MCF 10A (cell line): ENCODE measurements at regions not wholly inside any gene's neighbourhood (a gene's known extent, or its start where the extent isn't known, plus 50 kb on each side); places are given as distances from the start of the nearest gene placed in this dataset.

Experiments
- BruUV-seq: library from RNA; stranded (reverse); fragments of 400-500 nt; replicated peaks from 2 replicates; lab custom pipeline; 2021; lab: Mats Ljungman, UMichigan
- CTCF ChIA-PET: fragments of 300-600 bp; sonication (Branson Sonifier 250); formaldehyde crosslinking; extraction: SDS; loops from one replicate; lab custom pipeline; 2021; ENCODE audit warnings: antibody characterized with exemption, inconsistent platforms; lab: Yijun Ruan, JAX
- POLR2A ChIA-PET: fragments of 300-600, 350-650 bp; sonication (Branson Sonifier 250); formaldehyde crosslinking; extraction: SDS; loops from one replicate; lab custom pipeline; 2020; ENCODE audit warnings: antibody characterized with exemption, inconsistent platforms; lab: Yijun Ruan, JAX
- DNase-seq: peaks from one replicate; pipeline ENCODE4 v3.0.0-alpha.2; 2018; ENCODE audit not compliant: unreplicated experiment
- H3K27ac Mint-ChIP-seq: one replicate; pipeline ENCODE4 v1.8.0; 2022; ENCODE audit warnings: mild to moderate bottlenecking, low read depth, mixed read lengths; ENCODE audit not compliant: unreplicated experiment
- H3K27me3 Mint-ChIP-seq: one replicate; pipeline ENCODE4 v1.8.0; 2022; ENCODE audit warnings: mixed read lengths; ENCODE audit not compliant: insufficient read depth, unreplicated experiment
- H3K36me3 Mint-ChIP-seq: one replicate; pipeline ENCODE4 v1.8.0; 2022; ENCODE audit warnings: mild to moderate bottlenecking, moderate library complexity, mixed read lengths; ENCODE audit not compliant: insufficient read depth, unreplicated experiment
- H3K4me1 Mint-ChIP-seq: one replicate; pipeline ENCODE4 v1.8.0; 2022; ENCODE audit warnings: mixed read lengths; ENCODE audit not compliant: insufficient read depth, unreplicated experiment
- H3K4me3 Mint-ChIP-seq: one replicate; pipeline ENCODE4 v1.8.0; 2022; ENCODE audit warnings: mild to moderate bottlenecking, moderate library complexity, mixed read lengths; ENCODE audit not compliant: unreplicated experiment
- H3K9me3 Mint-ChIP-seq: one replicate; pipeline ENCODE4 v1.8.0; 2022; ENCODE audit warnings: mixed read lengths; ENCODE audit not compliant: unreplicated experiment
- intact Hi-C: fragments of 100-400 bp; cut with micrococcal nuclease; formaldehyde crosslinking; loops from 2 replicates; pipeline ENCODE4 v1.14.1; 2022
- TF ChIP-seq, protein P1 (sequence below): fragments of 200-600 bp; IDR thresholded peaks from one replicate; pipeline ENCODE4 v1.8.0; 2022; ENCODE audit warnings: antibody characterized with exemption, mild to moderate bottlenecking; ENCODE audit not compliant: unreplicated experiment

DNA sequence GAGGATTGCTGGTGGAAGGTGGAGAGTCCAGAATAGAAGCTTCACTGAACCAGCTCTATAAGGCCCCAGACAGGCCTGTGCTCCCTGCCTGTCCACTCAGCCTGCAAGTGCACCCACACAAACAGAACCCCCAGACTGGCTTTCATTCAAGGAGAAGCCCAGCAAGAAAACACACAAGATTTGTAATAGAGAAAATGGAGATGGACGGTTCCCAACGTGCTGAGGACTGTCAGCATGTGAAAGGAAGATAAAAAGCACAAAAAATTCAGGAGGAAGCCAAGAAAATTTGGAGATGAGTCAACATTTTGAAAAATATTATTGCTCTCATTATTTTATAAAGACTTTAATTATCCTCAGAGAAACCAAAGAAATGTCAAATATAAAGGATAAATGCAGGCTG is 218.2 kb upstream of the SLC10A2 start:
- Mint-ChIP-seq H3K4me3 (no peak overlapping the region), H3K9me3 (peaks cover 8% of the 10 kb centered on the region), H3K36me3 (no peaks in the 10 kb centered on the region), H3K4me1 (peaks cover 20% of the 10 kb centered on the region), H3K27ac (no peak overlapping the region), H3K27me3 (no peaks in the 10 kb centered on the region)
- TF ChIP-seq, protein P1, sequence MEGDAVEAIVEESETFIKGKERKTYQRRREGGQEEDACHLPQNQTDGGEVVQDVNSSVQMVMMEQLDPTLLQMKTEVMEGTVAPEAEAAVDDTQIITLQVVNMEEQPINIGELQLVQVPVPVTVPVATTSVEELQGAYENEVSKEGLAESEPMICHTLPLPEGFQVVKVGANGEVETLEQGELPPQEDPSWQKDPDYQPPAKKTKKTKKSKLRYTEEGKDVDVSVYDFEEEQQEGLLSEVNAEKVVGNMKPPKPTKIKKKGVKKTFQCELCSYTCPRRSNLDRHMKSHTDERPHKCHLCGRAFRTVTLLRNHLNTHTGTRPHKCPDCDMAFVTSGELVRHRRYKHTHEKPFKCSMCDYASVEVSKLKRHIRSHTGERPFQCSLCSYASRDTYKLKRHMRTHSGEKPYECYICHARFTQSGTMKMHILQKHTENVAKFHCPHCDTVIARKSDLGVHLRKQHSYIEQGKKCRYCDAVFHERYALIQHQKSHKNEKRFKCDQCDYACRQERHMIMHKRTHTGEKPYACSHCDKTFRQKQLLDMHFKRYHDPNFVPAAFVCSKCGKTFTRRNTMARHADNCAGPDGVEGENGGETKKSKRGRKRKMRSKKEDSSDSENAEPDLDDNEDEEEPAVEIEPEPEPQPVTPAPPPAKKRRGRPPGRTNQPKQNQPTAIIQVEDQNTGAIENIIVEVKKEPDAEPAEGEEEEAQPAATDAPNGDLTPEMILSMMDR = no peak
- ChIA-PET POLR2A (no interaction called here), CTCF (interaction anchor here (0.6 kb wide), 1 partner anchor 1454 kb away, joined by 3 read pairs; no protein-coding TSS in a partner anchor)
- BruUV-seq = no TSS peak
- intact Hi-C loops = no loop called here
- no peak for DNase-seq

GRCh38 chr13:103283451-103283820 is 217.2 kb upstream of the SLC10A2 start:
- H3K27me3 Mint-ChIP-seq = no peaks in the 10 kb centered on the region
- POLR2A ChIA-PET = interaction anchor here (0.6 to 1.3 kb wide), 2 partner anchors 10 to 49 kb away, joined by 4 to 5 read pairs; no protein-coding TSS in a partner anchor
- H3K27ac Mint-ChIP-seq = peak overlapping the region; percentile 94
- H3K9me3 Mint-ChIP-seq = peaks cover 8% of the 10 kb centered on the region
- intact Hi-C loops = no loop called here
- peaks cover 20% of the 10 kb centered on the region for H3K4me1 Mint-ChIP-seq
- no peaks in the 10 kb centered on the region for H3K36me3 Mint-ChIP-seq
- no peak for DNase-seq
- no TSS peak for BruUV-seq
- H3K4me3 Mint-ChIP-seq = peak overlapping the region; percentile 73
- CTCF ChIA-PET = interaction anchor here (0.7 to 1.3 kb wide), 4 partner anchors 10 to 152 kb away, joined by 3 to 5 read pairs (median 4); no protein-coding TSS in a partner anchor
- TF ChIP-seq, protein P1 = no peak

- peaks cover 8% of the 10 kb centered on the region for H3K9me3 Mint-ChIP-seq
- POLR2A ChIA-PET = interaction anchor here (1.3 kb wide), 1 partner anchor 9 kb away, joined by 5 read pairs; no protein-coding TSS in a partner anchor
- CTCF ChIA-PET = interaction anchor here (0.7 to 1.3 kb wide), 4 partner anchors 9 to 151 kb away, joined by 3 to 5 read pairs (median 4); no protein-coding TSS in a partner anchor
- intact Hi-C loops = no loop called here
- H3K4me3 Mint-ChIP-seq = peak overlapping the region; percentile 73
- H3K36me3 Mint-ChIP-seq = no peaks in the 10 kb centered on the region
- peak overlapping the region; percentile 94 for H3K27ac Mint-ChIP-seq
- H3K4me1 Mint-ChIP-seq = peaks cover 14% of the 10 kb centered on the region
- DNase-seq = peak; percentile 95
- TF ChIP-seq, protein P1 = no peak
- BruUV-seq = TSS peak; percentile 74
- H3K27me3 Mint-ChIP-seq = no peaks in the 10 kb centered on the region
Measured at GRCh38 chr13:103282571-103283450, 216.6 kb upstream of the SLC10A2 start.

- Mint-ChIP-seq H3K4me1 (peaks cover 10% of the 10 kb centered on the region), H3K27me3 (no peaks in the 10 kb centered on the region)
- CTCF ChIA-PET = interaction anchor here (0.6 to 1.0 kb wide), 3 partner anchors 268 to 1599 kb away, joined by 3 read pairs; no protein-coding TSS in a partner anchor
Measured at GRCh38 chr13:103277959-103278694, 211.9 kb upstream of the SLC10A2 start.

More at GRCh38 chr13:103277959-103278694, 211.9 kb upstream of the SLC10A2 start:
- H3K9me3 Mint-ChIP-seq = no peaks in the 10 kb centered on the region
- no peak overlapping the region for H3K27ac Mint-ChIP-seq
- POLR2A ChIA-PET = no interaction called here
- TF ChIP-seq, protein P1 = no peak
- intact Hi-C loops = no loop called here
- no peak overlapping the region for H3K4me3 Mint-ChIP-seq
- no TSS peak for BruUV-seq
- DNase-seq = no peak
- no peaks in the 10 kb centered on the region for H3K36me3 Mint-ChIP-seq
